ENCODE measurements at regions not wholly inside any gene's neighbourhood (a gene's known extent, or its start where the extent isn't known, plus 50 kb on each side); places are given as distances from the start of the nearest gene placed in this dataset.
A peak's percentile ranks its signal among the peaks of the same experiment; 100 is the strongest.

DNA sequence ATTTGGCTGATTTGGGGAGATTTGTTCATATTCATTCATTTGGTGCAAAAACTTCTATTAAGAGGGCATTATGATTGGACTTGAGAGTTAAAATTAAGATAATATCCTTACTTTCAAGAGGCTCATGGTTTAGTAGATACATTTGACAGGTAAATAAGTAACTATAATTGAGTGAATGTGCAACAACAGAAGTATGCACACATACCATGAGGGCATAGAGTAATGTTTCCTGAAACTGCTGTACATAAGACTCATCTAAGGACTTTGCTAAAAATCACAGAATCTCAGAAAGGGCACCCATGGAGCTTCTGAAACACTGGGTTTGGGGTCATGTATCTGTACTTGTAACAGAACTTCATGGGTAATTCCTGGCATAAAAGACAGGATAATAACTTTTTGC, 70.1 kb upstream of the PPP2R2B start:
- TF ChIP-seq, protein P1, sequence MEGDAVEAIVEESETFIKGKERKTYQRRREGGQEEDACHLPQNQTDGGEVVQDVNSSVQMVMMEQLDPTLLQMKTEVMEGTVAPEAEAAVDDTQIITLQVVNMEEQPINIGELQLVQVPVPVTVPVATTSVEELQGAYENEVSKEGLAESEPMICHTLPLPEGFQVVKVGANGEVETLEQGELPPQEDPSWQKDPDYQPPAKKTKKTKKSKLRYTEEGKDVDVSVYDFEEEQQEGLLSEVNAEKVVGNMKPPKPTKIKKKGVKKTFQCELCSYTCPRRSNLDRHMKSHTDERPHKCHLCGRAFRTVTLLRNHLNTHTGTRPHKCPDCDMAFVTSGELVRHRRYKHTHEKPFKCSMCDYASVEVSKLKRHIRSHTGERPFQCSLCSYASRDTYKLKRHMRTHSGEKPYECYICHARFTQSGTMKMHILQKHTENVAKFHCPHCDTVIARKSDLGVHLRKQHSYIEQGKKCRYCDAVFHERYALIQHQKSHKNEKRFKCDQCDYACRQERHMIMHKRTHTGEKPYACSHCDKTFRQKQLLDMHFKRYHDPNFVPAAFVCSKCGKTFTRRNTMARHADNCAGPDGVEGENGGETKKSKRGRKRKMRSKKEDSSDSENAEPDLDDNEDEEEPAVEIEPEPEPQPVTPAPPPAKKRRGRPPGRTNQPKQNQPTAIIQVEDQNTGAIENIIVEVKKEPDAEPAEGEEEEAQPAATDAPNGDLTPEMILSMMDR (IDR thresholded peaks at IDR 0.05; ENCODE audit: insufficient read depth, low read depth, low read length), result no peak
- Histone ChIP-seq H3K36me3 (ENCODE audit: control insufficient read depth, insufficient read depth, low read length) (no peaks in the 10 kb centered on the region), H3K27me3 (ENCODE audit: control insufficient read depth, insufficient read depth, low read length) (no peaks in the 10 kb centered on the region), H3K4me3 (ENCODE audit: low read depth, low read length) (no peak overlapping the region)
- CTCF ChIA-PET, result interaction anchor here (1.7 to 3.1 kb wide), 2 partner anchors 17 to 415 kb away, joined by 5 to 11 read pairs; no protein-coding TSS in a partner anchor
- POLR2A ChIA-PET, result no interaction called here
- DNase-seq (ENCODE audit: low read depth), result no peak

GRCh38 chr5:146952168-146952567, 73.6 kb upstream of the PPP2R2B start:
- TF ChIP-seq, protein P1 (IDR thresholded peaks at IDR 0.05; ENCODE audit: insufficient read depth, low read depth, low read length), result no peak
- Histone ChIP-seq H3K4me3 (ENCODE audit: low read depth, low read length) (no peak overlapping the region), H3K27me3 (ENCODE audit: control insufficient read depth, insufficient read depth, low read length) (no peaks in the 10 kb centered on the region), H3K36me3 (ENCODE audit: control insufficient read depth, insufficient read depth, low read length) (no peaks in the 10 kb centered on the region)
- POLR2A ChIA-PET, result no interaction called here
- no peak for DNase-seq (ENCODE audit: low read depth)
- CTCF ChIA-PET, result interaction anchor here (1.9 kb wide), 1 partner anchor 13 kb away, joined by 9 read pairs; no protein-coding TSS in a partner anchor

DNA sequence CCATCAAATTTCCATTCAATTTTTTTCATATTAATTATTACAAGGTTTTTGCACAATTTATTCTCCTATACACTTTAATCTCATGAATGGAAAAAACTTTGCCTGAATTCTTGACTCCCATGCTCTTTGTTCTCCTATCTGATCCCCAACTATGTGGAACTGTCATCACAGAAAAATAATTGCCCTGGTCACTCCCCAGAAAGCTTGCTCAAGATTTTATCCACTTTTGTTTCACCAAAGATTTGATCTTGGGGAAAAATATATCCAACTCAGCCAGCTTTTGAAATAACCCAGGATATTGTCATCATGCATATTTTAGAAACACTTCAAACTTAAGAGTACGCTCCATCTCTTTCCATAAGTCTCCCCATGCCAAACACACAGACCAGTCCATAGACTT, 77.7 kb upstream of the PPP2R2B start:
- no peak overlapping the region for H3K4me3 ChIP-seq (ENCODE audit: low read depth, low read length)
- TF ChIP-seq, protein P1 (IDR thresholded peaks at IDR 0.05; ENCODE audit: insufficient read depth, low read depth, low read length), result no peak
- ChIA-PET CTCF (interaction anchor here (0.9 kb wide), 1 partner anchor 9 kb away, joined by 3 read pairs; no protein-coding TSS in a partner anchor), POLR2A (no interaction called here)
- no peaks in the 10 kb centered on the region for H3K27me3 ChIP-seq (ENCODE audit: control insufficient read depth, insufficient read depth, low read length)
- H3K36me3 ChIP-seq (ENCODE audit: control insufficient read depth, insufficient read depth, low read length), result no peaks in the 10 kb centered on the region
- no peak for DNase-seq (ENCODE audit: low read depth)

DNA sequence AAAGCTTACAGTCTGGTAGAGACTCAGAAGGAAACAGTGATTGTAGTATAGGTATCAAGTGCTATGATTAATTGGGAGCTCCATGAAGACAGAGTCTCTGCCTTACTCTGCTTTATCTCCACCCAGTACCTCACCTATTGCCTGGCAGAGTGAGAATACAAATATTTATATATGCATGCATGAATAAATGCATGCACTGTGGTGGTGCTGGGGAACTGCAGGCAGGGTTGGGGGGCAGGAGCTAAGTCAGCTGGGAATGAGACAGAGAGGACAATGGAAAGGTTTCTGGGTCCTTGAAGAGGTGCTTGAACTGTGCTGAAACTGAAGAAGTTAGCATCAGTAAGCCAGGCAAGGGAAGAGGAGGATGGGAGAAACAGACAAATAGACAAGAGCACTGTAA, 80.8 kb upstream of the PPP2R2B start:
- Histone ChIP-seq H3K36me3 (ENCODE audit: control insufficient read depth, insufficient read depth, low read length) (no peaks in the 10 kb centered on the region), H3K4me3 (ENCODE audit: low read depth, low read length) (no peak overlapping the region), H3K27me3 (ENCODE audit: control insufficient read depth, insufficient read depth, low read length) (no peaks in the 10 kb centered on the region)
- POLR2A ChIA-PET, result no interaction called here
- DNase-seq (ENCODE audit: low read depth), result no peak
- TF ChIP-seq, protein P1 (IDR thresholded peaks at IDR 0.05; ENCODE audit: insufficient read depth, low read depth, low read length), result no peak
- CTCF ChIA-PET, result interaction anchor here (0.7 to 2.4 kb wide), 3 partner anchors 11 to 425 kb away, joined by 4 to 9 read pairs (median 4); no protein-coding TSS in a partner anchor

GRCh38 chr5:146962801-146963355, 84.3 kb upstream of the PPP2R2B start:
- POLR2A ChIA-PET, result interaction anchor here (0.6 kb wide), 1 partner anchor 429 kb away, joined by 3 read pairs; no protein-coding TSS in a partner anchor
- H3K36me3 ChIP-seq (ENCODE audit: control insufficient read depth, insufficient read depth, low read length), result no peaks in the 10 kb centered on the region
- TF ChIP-seq, protein P1 (IDR thresholded peaks at IDR 0.05; ENCODE audit: insufficient read depth, low read depth, low read length), result no peak
- peak; percentile 1 for DNase-seq (ENCODE audit: low read depth)
- H3K4me3 ChIP-seq (ENCODE audit: low read depth, low read length), result no peak overlapping the region
- CTCF ChIA-PET, result interaction anchor here (0.6 to 7.2 kb wide), 2 partner anchors 430 to 1013 kb away, joined by 3 to 130 read pairs; no protein-coding TSS in a partner anchor
- no peaks in the 10 kb centered on the region for H3K27me3 ChIP-seq (ENCODE audit: control insufficient read depth, insufficient read depth, low read length)

Measured in BJ (cell line).